HEK293 (cell line): ENCODE measurements at regions not wholly inside any gene's neighbourhood (a gene's known extent, or its start where the extent isn't known, plus 50 kb on each side); places are given as distances from the start of the nearest gene placed in this dataset.

Experiments
- CTCF ChIA-PET: fragments of 350-600 bp; formaldehyde crosslinking; extraction: SDS; loops from one replicate; lab custom pipeline; 2021; ENCODE audit warnings: antibody characterized with exemption; lab: Yijun Ruan, JAX
- POLR2A ChIA-PET: fragments of 300-600 bp; formaldehyde crosslinking; extraction: SDS; loops from one replicate; lab custom pipeline; 2020; ENCODE audit warnings: antibody characterized with exemption, inconsistent platforms; lab: Yijun Ruan, JAX
- H3K27ac ChIP-seq: fragments of 200-500 bp; sonication (Bioruptor generic); 2 replicates; pipeline ENCODE4 v1.5.1; 2014; ENCODE audit warnings: low read depth, low read length, control low read depth, inconsistent platforms; ENCODE audit errors: extremely low read depth
- H3K36me3 ChIP-seq, 2 experiments: fragments of 200-500 bp in 1 of 2; sonication (Bioruptor generic) in 1 of 2; 1 replicate in 1 of 2; 2 replicates in 1 of 2; pipeline ENCODE4 v1.5.1; 2014 to 2017; ENCODE audit warnings: inconsistent platforms in 2 of 2, low read length in 2 of 2; ENCODE audit not compliant: control insufficient read depth in 2 of 2, insufficient read depth in 1 of 2
- H3K4me1 ChIP-seq: fragments of 200-500 bp; sonication (Bioruptor generic); 2 replicates; pipeline ENCODE4 v1.5.1; 2014; ENCODE audit warnings: mild to moderate bottlenecking, low read length, inconsistent platforms; ENCODE audit not compliant: control insufficient read depth, insufficient read depth
- H3K4me3 ChIP-seq: 2 replicates; pipeline ENCODE4 v1.5.1; 2011; ENCODE audit warnings: low read depth, mild to moderate bottlenecking, control low read depth, low read length, moderate library complexity
- H3K9me3 ChIP-seq: fragments of 200-500 bp; sonication (Bioruptor generic); 2 replicates; pipeline ENCODE4 v1.5.1; 2014; ENCODE audit warnings: low read depth, low read length, inconsistent platforms; ENCODE audit not compliant: control insufficient read depth, insufficient read depth
- BCL11A ChIP-seq: fragments of 450-650 bp; formaldehyde crosslinking; IDR thresholded peaks from 2 replicates; pipeline ENCODE4 v1.5.1; 2016; ENCODE audit warnings: low read depth, missing biosample characterization, missing genetic modification characterization
- BCL6B ChIP-seq: fragments of 450-650 bp; formaldehyde crosslinking; IDR thresholded peaks from 2 replicates; pipeline ENCODE4 v1.5.1; 2017; ENCODE audit warnings: missing biosample characterization, missing genetic modification characterization
- KLF10 ChIP-seq: fragments of 450-650 bp; IDR thresholded peaks from 2 replicates; pipeline ENCODE4 v1.5.1; 2018; ENCODE audit warnings: missing biosample characterization, mild to moderate bottlenecking, missing genetic modification characterization
- SALL2 ChIP-seq: fragments of 450-650 bp; formaldehyde crosslinking; IDR thresholded peaks from 2 replicates; pipeline ENCODE4 v1.5.0; 2017; ENCODE audit warnings: missing biosample characterization, mild to moderate bottlenecking, missing genetic modification characterization, borderline replicate concordance
- TCF7L2 ChIP-seq: IDR thresholded peaks from 2 replicates; pipeline ENCODE4 v1.6.1; 2011; ENCODE audit warnings: low read depth, mild to moderate bottlenecking, inconsistent platforms, low read length, moderate library complexity, borderline replicate concordance
- ZBTB10 ChIP-seq: fragments of 450-650 bp; formaldehyde crosslinking; IDR thresholded peaks from 2 replicates; pipeline ENCODE4 v1.5.1; 2016; ENCODE audit warnings: missing biosample characterization, missing genetic modification characterization
- ZNF138 ChIP-seq: fragments of 450-650 bp; formaldehyde crosslinking; IDR thresholded peaks from 2 replicates; pipeline ENCODE4 v1.5.1; 2016; ENCODE audit warnings: missing biosample characterization, missing genetic modification characterization, borderline replicate concordance
- ZNF433 ChIP-seq: fragments of 450-650 bp; formaldehyde crosslinking; IDR thresholded peaks from 2 replicates; pipeline ENCODE4 v1.5.1; 2016; ENCODE audit warnings: missing biosample characterization, missing genetic modification characterization, low read depth
- ZNF514 ChIP-seq: fragments of 450-650 bp; formaldehyde crosslinking; IDR thresholded peaks from 2 replicates; pipeline ENCODE4 v1.5.1; 2016; ENCODE audit warnings: missing biosample characterization, missing genetic modification characterization
- ZNF530 ChIP-seq: fragments of 450-650 bp; formaldehyde crosslinking; IDR thresholded peaks from 2 replicates; pipeline ENCODE4 v1.5.1; 2016; ENCODE audit warnings: low read depth, missing biosample characterization, missing genetic modification characterization
- ZNF596 ChIP-seq: fragments of 450-650 bp; IDR thresholded peaks from 2 replicates; pipeline ENCODE4 v1.5.0; 2018; ENCODE audit warnings: missing biosample characterization, mild to moderate bottlenecking, missing genetic modification characterization, moderate library complexity
- ZNF610 ChIP-seq: fragments of 450-650 bp; formaldehyde crosslinking; IDR thresholded peaks from 2 replicates; pipeline ENCODE4 v1.5.1; 2016; ENCODE audit warnings: missing biosample characterization, missing genetic modification characterization, borderline replicate concordance
- ZNF624 ChIP-seq: fragments of 450-650 bp; formaldehyde crosslinking; IDR thresholded peaks from 2 replicates; pipeline ENCODE4 v1.5.1; 2017; ENCODE audit warnings: missing biosample characterization, missing genetic modification characterization
- ZNF660 ChIP-seq: fragments of 450-650 bp; IDR thresholded peaks from 2 replicates; pipeline ENCODE4 v1.5.1; 2018; ENCODE audit warnings: missing biosample characterization, mild to moderate bottlenecking, missing genetic modification characterization
- ZNF76 ChIP-seq: fragments of 450-650 bp; formaldehyde crosslinking; IDR thresholded peaks from 2 replicates; pipeline ENCODE4; 2016; ENCODE audit warnings: low read depth, missing biosample characterization, missing genetic modification characterization, borderline replicate concordance
- ZNF785 ChIP-seq: fragments of 450-650 bp; formaldehyde crosslinking; IDR thresholded peaks from 2 replicates; pipeline ENCODE4 v1.5.1; 2016; ENCODE audit warnings: missing biosample characterization, missing genetic modification characterization
- ZNF791 ChIP-seq: fragments of 450-650 bp; formaldehyde crosslinking; IDR thresholded peaks from 2 replicates; pipeline ENCODE4 v1.5.1; 2016; ENCODE audit warnings: missing biosample characterization, missing genetic modification characterization
- TF ChIP-seq, protein P1 (sequence below): fragments of 450-650 bp; formaldehyde crosslinking; IDR thresholded peaks from 2 replicates; pipeline ENCODE4 v1.5.1; 2016; ENCODE audit warnings: missing biosample characterization, missing genetic modification characterization

DNA sequence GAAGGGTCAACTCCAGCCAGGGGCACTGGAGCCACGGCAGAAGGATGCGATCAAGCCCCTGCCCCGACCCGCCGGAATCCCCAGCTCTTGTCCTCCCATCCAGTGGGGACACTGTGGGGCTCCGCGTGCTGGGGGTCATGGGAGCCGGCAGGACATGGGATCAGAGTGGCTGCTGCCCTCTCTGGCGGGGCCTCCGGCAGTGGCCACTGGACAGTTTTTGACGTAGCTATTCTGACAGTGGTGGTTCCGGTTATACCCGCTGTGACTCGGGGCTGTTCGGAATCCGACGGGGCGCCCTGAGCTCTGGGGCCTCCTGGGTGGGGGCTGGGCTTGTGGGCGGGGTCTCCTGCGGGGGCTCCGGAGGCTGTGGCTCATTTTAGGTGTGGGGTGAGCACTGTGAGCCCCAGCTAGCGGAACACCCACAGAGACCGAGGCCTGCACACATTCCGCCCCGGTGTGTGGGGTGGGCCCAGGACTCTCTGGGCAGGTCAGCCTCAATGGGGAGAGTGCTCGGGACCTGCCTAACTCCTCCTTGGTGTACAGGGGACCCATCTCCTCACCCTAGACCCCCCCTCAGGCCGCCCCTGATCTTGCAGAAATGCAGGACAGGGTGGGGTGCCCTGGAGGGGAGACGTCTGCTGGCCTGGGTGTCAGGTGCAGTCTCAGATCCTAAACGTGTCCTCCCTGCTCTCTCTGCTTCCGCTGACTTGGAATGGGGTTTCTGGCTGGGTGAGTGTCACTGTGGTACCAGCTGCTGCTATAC is 374.2 kb downstream of the TMEM121 start (continued):
- TF ChIP-seq, protein P1, sequence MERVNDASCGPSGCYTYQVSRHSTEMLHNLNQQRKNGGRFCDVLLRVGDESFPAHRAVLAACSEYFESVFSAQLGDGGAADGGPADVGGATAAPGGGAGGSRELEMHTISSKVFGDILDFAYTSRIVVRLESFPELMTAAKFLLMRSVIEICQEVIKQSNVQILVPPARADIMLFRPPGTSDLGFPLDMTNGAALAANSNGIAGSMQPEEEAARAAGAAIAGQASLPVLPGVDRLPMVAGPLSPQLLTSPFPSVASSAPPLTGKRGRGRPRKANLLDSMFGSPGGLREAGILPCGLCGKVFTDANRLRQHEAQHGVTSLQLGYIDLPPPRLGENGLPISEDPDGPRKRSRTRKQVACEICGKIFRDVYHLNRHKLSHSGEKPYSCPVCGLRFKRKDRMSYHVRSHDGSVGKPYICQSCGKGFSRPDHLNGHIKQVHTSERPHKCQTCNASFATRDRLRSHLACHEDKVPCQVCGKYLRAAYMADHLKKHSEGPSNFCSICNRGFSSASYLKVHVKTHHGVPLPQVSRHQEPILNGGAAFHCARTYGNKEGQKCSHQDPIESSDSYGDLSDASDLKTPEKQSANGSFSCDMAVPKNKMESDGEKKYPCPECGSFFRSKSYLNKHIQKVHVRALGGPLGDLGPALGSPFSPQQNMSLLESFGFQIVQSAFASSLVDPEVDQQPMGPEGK (tag by site-specific recombination), result no peak
- TF ChIP-seq SALL2 (no peak), KLF10 (tag by site-specific recombination) (no peak)

DNA sequence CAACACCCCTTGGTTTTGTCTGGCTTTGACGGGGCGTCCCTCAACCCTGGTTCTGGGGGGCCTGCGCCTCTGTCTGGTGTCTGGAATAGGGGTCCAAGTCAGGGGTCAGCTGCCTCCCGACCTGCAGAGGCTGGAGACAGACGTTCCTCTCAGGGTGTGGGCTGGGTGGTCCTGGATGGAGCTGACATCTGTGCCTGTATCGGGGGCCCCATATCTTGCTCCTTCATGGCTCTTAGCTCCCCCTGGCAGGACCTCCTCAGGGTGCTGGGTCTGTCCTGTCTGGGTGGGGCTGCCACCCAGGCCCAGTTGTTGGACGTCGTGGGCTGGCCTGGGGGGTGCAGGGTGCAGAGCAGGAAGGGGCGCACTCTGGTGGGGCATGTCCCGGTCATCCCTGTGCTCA is 374.8 kb downstream of the TMEM121 start:
- H3K9me3 ChIP-seq, result no peaks in the 10 kb centered on the region
- no peak overlapping the region for H3K4me3 ChIP-seq
- H3K36me3 ChIP-seq, result no peaks in the 10 kb centered on the region
- CTCF ChIA-PET, result no interaction called here
- no peak for TF ChIP-seq TCF7L2
- TF ChIP-seq ZNF433, result no peak
- TF ChIP-seq BCL6B (tag by site-specific recombination), result no peak
- no peak for TF ChIP-seq ZNF791
- no peak for TF ChIP-seq ZNF530 (tag by site-specific recombination)
- no peak for TF ChIP-seq ZNF138 (tag by site-specific recombination)
- TF ChIP-seq ZNF610 (tag by site-specific recombination), result no peak
- TF ChIP-seq ZNF660 (tag by site-specific recombination), result no peak
- no peak for TF ChIP-seq ZBTB10 (tag by site-specific recombination)
- TF ChIP-seq ZNF76 (tag by site-specific recombination), result no peak
- no peak for TF ChIP-seq ZNF596
- TF ChIP-seq BCL11A (tag by site-specific recombination), result no peak
- TF ChIP-seq ZNF785 (tag by site-specific recombination), result no peak
- TF ChIP-seq ZNF514 (tag by site-specific recombination), result no peak
- no peak for TF ChIP-seq ZNF624 (tag by site-specific recombination)
- H3K27ac ChIP-seq, result no peak overlapping the region
- POLR2A ChIA-PET, result no interaction called here
- H3K4me1 ChIP-seq, result no peaks in the 10 kb centered on the region
